Liver (tissue), 8 donors: ENCODE measurements at regions not wholly inside any gene's neighbourhood (a gene's known extent, or its start where the extent isn't known, plus 50 kb on each side); places are given as distances from the start of the nearest gene placed in this dataset.

Experiments used
- DNase-seq: peaks from one replicate; pipeline ENCODE4 v3.0.0-alpha.2; 2017; ENCODE audit warnings: low spot score
- H3K27ac ChIP-seq, 2 donors: one replicate each; pipeline ENCODE4 v1.7.0; 2013; ENCODE audit warnings: inconsistent platforms in 2 of 2, low read length in 2 of 2, control low read depth in 1 of 2, low read depth in 1 of 2, mild to moderate bottlenecking in 1 of 2
- H3K27me3 ChIP-seq, 4 donors: one replicate each; pipeline versions ENCODE4 v1.6.1 to v1.7.0; 2013; ENCODE audit warnings: low read length in 3 of 4, inconsistent platforms in 1 of 4, mild to moderate bottlenecking in 1 of 4, moderate library complexity in 1 of 4; ENCODE audit not compliant: control insufficient read depth in 4 of 4, insufficient read depth in 4 of 4
- H3K36me3 ChIP-seq, 4 donors: one replicate each; pipeline versions ENCODE4 v1.6.1 to v1.7.0; 2013; ENCODE audit warnings: low read length in 3 of 4, mild to moderate bottlenecking in 3 of 4, low read depth in 1 of 4, moderate library complexity in 1 of 4; ENCODE audit not compliant: control insufficient read depth in 4 of 4, insufficient read depth in 3 of 4
- H3K4me1 ChIP-seq, 4 donors: one replicate each; pipeline versions ENCODE4 v1.6.1 to v1.7.0; 2013; ENCODE audit warnings: low read length in 3 of 4, mild to moderate bottlenecking in 3 of 4, moderate library complexity in 1 of 4; ENCODE audit not compliant: control insufficient read depth in 4 of 4, insufficient read depth in 4 of 4
- H3K4me3 ChIP-seq, 3 donors: one replicate each; pipeline versions ENCODE4 v1.6.1 to v1.7.0; 2013; ENCODE audit warnings: low read length in 3 of 3, control low read depth in 1 of 3, low read depth in 1 of 3, mild to moderate bottlenecking in 1 of 3
- H3K9ac ChIP-seq, 2 donors: one replicate each; pipeline ENCODE4 v1.7.0; 2013; ENCODE audit warnings: low read length in 2 of 2, mild to moderate bottlenecking in 2 of 2, moderate library complexity in 2 of 2, control low read depth in 1 of 2, low read depth in 1 of 2
- H3K9me3 ChIP-seq, 4 donors: one replicate each; pipeline versions ENCODE4 v1.6.1 to v1.7.0; 2013; ENCODE audit warnings: low read length in 3 of 4; ENCODE audit not compliant: control insufficient read depth in 4 of 4
- CTCF ChIP-seq: fragments of 150-350 bp; IDR thresholded peaks from 2 replicates; pipeline ENCODE4 v1.5.1; 2017; ENCODE audit warnings: improper control_type of control experiment, low read depth, low read length; ENCODE audit not compliant: missing input control
- EGR1 ChIP-seq, 2 donors: IDR thresholded peaks; 2 replicates each; pipeline ENCODE4 v1.6.1; 2016 to 2018; ENCODE audit warnings: antibody characterized with exemption in 2 of 2, low read depth in 2 of 2
- FOXA1 ChIP-seq: IDR thresholded peaks from 2 replicates; pipeline ENCODE4 v1.6.1; 2016; ENCODE audit warnings: antibody characterized with exemption
- FOXA2 ChIP-seq: IDR thresholded peaks from 2 replicates; pipeline ENCODE4 v1.6.1; 2016; ENCODE audit warnings: antibody characterized with exemption
- HNF4A ChIP-seq, 2 donors: conservative IDR thresholded peaks; 2 replicates each; pipeline ENCODE4 v1.6.1; 2016; ENCODE audit warnings: antibody characterized with exemption in 2 of 2, mild to moderate bottlenecking in 2 of 2
- HNF4G ChIP-seq: IDR thresholded peaks from 2 replicates; pipeline ENCODE4 v1.6.1; 2016; ENCODE audit warnings: antibody characterized with exemption
- MAX ChIP-seq: IDR thresholded peaks from 2 replicates; pipeline ENCODE4 v1.6.1; 2016; ENCODE audit warnings: antibody characterized with exemption
- NR2F2 ChIP-seq: IDR thresholded peaks from 2 replicates; pipeline ENCODE4 v1.6.1; 2016; ENCODE audit warnings: antibody characterized with exemption
- RAD21 ChIP-seq, 2 donors: IDR thresholded peaks; 2 replicates each; pipeline ENCODE4 v1.6.1; 2016; ENCODE audit warnings: antibody characterized with exemption in 2 of 2, mild to moderate bottlenecking in 2 of 2
- REST ChIP-seq: IDR thresholded peaks from 2 replicates; pipeline ENCODE4 v1.6.1; 2016; ENCODE audit warnings: antibody characterized with exemption, mild to moderate bottlenecking
- RXRA ChIP-seq, 2 donors: IDR thresholded peaks; 2 replicates each; pipeline ENCODE4 v1.6.1; 2017 to 2018; ENCODE audit warnings: antibody characterized with exemption in 2 of 2, mild to moderate bottlenecking in 1 of 2
- SP1 ChIP-seq: IDR thresholded peaks from 2 replicates; pipeline ENCODE4 v1.6.1; 2018; ENCODE audit warnings: antibody characterized with exemption, mild to moderate bottlenecking
- TAF1 ChIP-seq: conservative IDR thresholded peaks from 2 replicates; pipeline ENCODE4 v1.6.1; 2016; ENCODE audit warnings: antibody characterized with exemption, mild to moderate bottlenecking
- YY1 ChIP-seq: IDR thresholded peaks from 2 replicates; pipeline ENCODE4 v1.6.1; 2016; ENCODE audit warnings: antibody characterized with exemption, mild to moderate bottlenecking
- ZBTB33 ChIP-seq: IDR thresholded peaks from 2 replicates; pipeline ENCODE4 v1.6.1; 2016; ENCODE audit warnings: antibody characterized with exemption
- WGBS: extraction: QIAGEN DNeasy Blood & Tissue Kit; methylation state at CpG from one replicate; pipeline ENCODE4 v1.1.7; 2013; 5-methylcytosine and 5-hydroxymethylcytosine counted together
- donor health status: healthy.
- donor health status: healthy.
- donor health status: healthy.
- donor health status: healthy.
- donor health status: healthy.

GRCh38 chr3:43902415-43902814 lies 211.7 kb downstream of the ABHD5 start:
- WGBS: 88% methylated on average over 2 of the region's 2 CpGs
- TF ChIP-seq CTCF: no peak
- TF ChIP-seq FOXA1: no peak
- TF ChIP-seq TAF1: no peak
- no peak for TF ChIP-seq EGR1 (IDR thresholded peaks at IDR 0.05; ENCODE audit: low read depth in 2 of 2)
- no peak for TF ChIP-seq SP1
- no peak for TF ChIP-seq YY1
- TF ChIP-seq REST: no peak
- no peak for TF ChIP-seq ZBTB33
- TF ChIP-seq FOXA2: no peak
- TF ChIP-seq NR2F2: no peak
- no peak for TF ChIP-seq RAD21 (IDR thresholded peaks at IDR 0.05)
- no peak for TF ChIP-seq MAX
- TF ChIP-seq RXRA (IDR thresholded peaks at IDR 0.05): no peak

GRCh38 chr3:43905157-43905556 lies 214.4 kb downstream of the ABHD5 start:
- 92% methylated on average over 1 of the region's 1 CpG for WGBS
- H3K4me3 ChIP-seq: no peak overlapping the region

More at GRCh38 chr3:43902415-43902814, 211.7 kb downstream of the ABHD5 start:
- H3K9ac ChIP-seq: no peak overlapping the region
- H3K4me1 ChIP-seq: no peaks in the 10 kb centered on the region
- H3K9me3 ChIP-seq: peaks cover 0 to 3% (median 0%) of the 10 kb centered on the region in 4 donors
- H3K27ac ChIP-seq: no peak overlapping the region
- peaks cover 0 to 3% (median 0%) of the 10 kb centered on the region in 4 donors for H3K27me3 ChIP-seq
- no peaks in the 10 kb centered on the region for H3K36me3 ChIP-seq
- no peak for DNase-seq
- H3K4me3 ChIP-seq: no peak overlapping the region

More at GRCh38 chr3:43905157-43905556, 214.4 kb downstream of the ABHD5 start:
- Histone ChIP-seq H3K36me3 (no peaks in the 10 kb centered on the region), H3K27me3 (peaks cover 0 to 3% (median 0%) of the 10 kb centered on the region in 4 donors), H3K4me1 (no peaks in the 10 kb centered on the region), H3K9ac (no peak overlapping the region), H3K9me3 (peaks cover 0 to 3% (median 0%) of the 10 kb centered on the region in 4 donors), H3K27ac (no peak overlapping the region)
- DNase-seq: no peak
- no peak for TF ChIP-seq RXRA (IDR thresholded peaks at IDR 0.05)
- no peak for TF ChIP-seq FOXA1
- no peak for TF ChIP-seq HNF4G
- TF ChIP-seq HNF4A (conservative IDR thresholded peaks at IDR 0.05): no peak
- no peak for TF ChIP-seq YY1
- no peak for TF ChIP-seq RAD21 (IDR thresholded peaks at IDR 0.05)
- TF ChIP-seq EGR1 (IDR thresholded peaks at IDR 0.05; ENCODE audit: low read depth in 2 of 2): no peak
